SK-N-SH (cell line): ENCODE measurements at regions not wholly inside any gene's neighbourhood (a gene's known extent, or its start where the extent isn't known, plus 50 kb on each side); places are given as distances from the start of the nearest gene placed in this dataset.

Experiments used
- EP300 ChIP-seq, 2 experiments: IDR thresholded peaks; 2 replicates each; pipeline versions ENCODE4 v1.4.0 to v1.6.1; 2012; ENCODE audit warnings: borderline replicate concordance in 1 of 2, low read depth in 1 of 2, low read length in 1 of 2
- JUND ChIP-seq: IDR thresholded peaks from 2 replicates; pipeline ENCODE4 v1.4.0; 2012
- RFX5 ChIP-seq: IDR thresholded peaks from 2 replicates; pipeline ENCODE4 v1.6.1; 2012; ENCODE audit warnings: mild to moderate bottlenecking, improper control_type of control experiment, low read length
- TF ChIP-seq, protein P1 (sequence below): fragments of 200-600 bp; sonication (generic); IDR thresholded peaks from 2 replicates; pipeline ENCODE4 v1.6.1; 2017; ENCODE audit warnings: antibody characterized with exemption, mild to moderate bottlenecking, moderate library complexity

GRCh38 chr1:8242498-8242897 lies 75.4 kb upstream of the SLC45A1 start:
- no peak for TF ChIP-seq EP300 (IDR thresholded peaks at IDR 0.05; ENCODE audit: borderline replicate concordance in 1 of 2, low read depth in 1 of 2, low read length in 1 of 2)
- TF ChIP-seq RFX5, result no peak
- TF ChIP-seq, protein P1, sequence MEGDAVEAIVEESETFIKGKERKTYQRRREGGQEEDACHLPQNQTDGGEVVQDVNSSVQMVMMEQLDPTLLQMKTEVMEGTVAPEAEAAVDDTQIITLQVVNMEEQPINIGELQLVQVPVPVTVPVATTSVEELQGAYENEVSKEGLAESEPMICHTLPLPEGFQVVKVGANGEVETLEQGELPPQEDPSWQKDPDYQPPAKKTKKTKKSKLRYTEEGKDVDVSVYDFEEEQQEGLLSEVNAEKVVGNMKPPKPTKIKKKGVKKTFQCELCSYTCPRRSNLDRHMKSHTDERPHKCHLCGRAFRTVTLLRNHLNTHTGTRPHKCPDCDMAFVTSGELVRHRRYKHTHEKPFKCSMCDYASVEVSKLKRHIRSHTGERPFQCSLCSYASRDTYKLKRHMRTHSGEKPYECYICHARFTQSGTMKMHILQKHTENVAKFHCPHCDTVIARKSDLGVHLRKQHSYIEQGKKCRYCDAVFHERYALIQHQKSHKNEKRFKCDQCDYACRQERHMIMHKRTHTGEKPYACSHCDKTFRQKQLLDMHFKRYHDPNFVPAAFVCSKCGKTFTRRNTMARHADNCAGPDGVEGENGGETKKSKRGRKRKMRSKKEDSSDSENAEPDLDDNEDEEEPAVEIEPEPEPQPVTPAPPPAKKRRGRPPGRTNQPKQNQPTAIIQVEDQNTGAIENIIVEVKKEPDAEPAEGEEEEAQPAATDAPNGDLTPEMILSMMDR, result no peak
- no peak for TF ChIP-seq JUND
